OCI-LY1 (cell line): ENCODE measurements at regions not wholly inside any gene's neighbourhood (a gene's known extent, or its start where the extent isn't known, plus 50 kb on each side); places are given as distances from the start of the nearest gene placed in this dataset.

Experiments used
- H2AFZ ChIP-seq: fragments of 200-600 bp; sonication (generic), shearing (Covaris generic); 2 replicates; pipeline ENCODE4 v1.6.0; 2014; ENCODE audit warnings: antibody characterized with exemption, mild to moderate bottlenecking, low read length
- H3F3A ChIP-seq: fragments of 200-600 bp; sonication (generic), shearing (Covaris generic); 2 replicates; pipeline ENCODE4 v1.6.0; 2014; ENCODE audit warnings: mild to moderate bottlenecking, antibody characterized with exemption, low read length, moderate library complexity; ENCODE audit not compliant: insufficient read depth
- H3K27ac ChIP-seq: fragments of 200-600 bp; sonication (generic); 2 replicates; pipeline ENCODE4 v1.5.1; 2014; ENCODE audit warnings: low read length, mixed run types, mild to moderate bottlenecking, low read depth; ENCODE audit not compliant: poor library complexity, severe bottlenecking
- H3K27me3 ChIP-seq: fragments of 200-600 bp; sonication (generic); 2 replicates; pipeline ENCODE4 v1.6.0; 2014; ENCODE audit warnings: antibody characterized with exemption, mild to moderate bottlenecking, low read length, moderate library complexity; ENCODE audit not compliant: insufficient read depth
- H3K36me3 ChIP-seq: fragments of 200-600 bp; sonication (generic); 2 replicates; pipeline ENCODE4 v1.6.1; 2014; ENCODE audit warnings: mild to moderate bottlenecking, antibody characterized with exemption, low read length, moderate library complexity, mixed read lengths; ENCODE audit not compliant: insufficient read depth
- H3K4me1 ChIP-seq: fragments of 200-600 bp; sonication (generic); 2 replicates; pipeline ENCODE4 v1.5.1; 2014; ENCODE audit warnings: mild to moderate bottlenecking, low read length, moderate library complexity; ENCODE audit not compliant: insufficient read depth, severe bottlenecking
- H3K4me2 ChIP-seq: fragments of 200-600 bp; sonication (generic), shearing (Covaris generic); 2 replicates; pipeline ENCODE4 v1.6.1; 2014; ENCODE audit warnings: low read length
- H3K4me3 ChIP-seq: fragments of 200-600 bp; sonication (generic); 2 replicates; pipeline ENCODE4 v1.5.1; 2014; ENCODE audit warnings: low read length, low read depth, mild to moderate bottlenecking, mixed read lengths; ENCODE audit not compliant: poor library complexity, severe bottlenecking
- H3K79me2 ChIP-seq: fragments of 200-600 bp; shearing (Covaris generic); 2 replicates; pipeline ENCODE4 v1.6.1; 2016; ENCODE audit warnings: mixed run types, low read length, mixed read lengths; ENCODE audit not compliant: insufficient read depth
- H3K9ac ChIP-seq: fragments of 200-600 bp; sonication (generic), shearing (Covaris generic); 2 replicates; pipeline ENCODE4 v1.6.1; 2014; ENCODE audit warnings: mild to moderate bottlenecking, low read length, mixed read lengths
- H3K9me2 ChIP-seq: fragments of 200-600 bp; sonication (generic), shearing (Covaris generic); 2 replicates; pipeline ENCODE4 v1.6.1; 2014; ENCODE audit warnings: low read depth, mild to moderate bottlenecking, low read length, mixed read lengths
- H3K9me3 ChIP-seq: fragments of 200-600 bp; shearing (Covaris generic); 2 replicates; pipeline ENCODE4 v1.6.1; 2014; ENCODE audit warnings: low read length, mixed read lengths
- H4K20me1 ChIP-seq: fragments of 200-600 bp; sonication (generic), shearing (Covaris generic); 2 replicates; pipeline ENCODE4 v1.6.0; 2016; ENCODE audit warnings: mild to moderate bottlenecking, low read length; ENCODE audit not compliant: insufficient read depth
- CTCF ChIP-seq: fragments of 200-600 bp; sonication (generic), shearing (Covaris generic); IDR thresholded peaks from 2 replicates; pipeline ENCODE4 v1.5.1; 2017; ENCODE audit warnings: mild to moderate bottlenecking, antibody characterized with exemption, low read length, moderate library complexity, mixed read lengths
- EZH2 ChIP-seq: fragments of 200-600 bp; sonication (generic), shearing (Covaris generic); IDR thresholded peaks from 2 replicates; pipeline ENCODE4 v1.8.0; 2017; ENCODE audit warnings: borderline replicate concordance, mixed run types, mild to moderate bottlenecking, antibody characterized with exemption, low read length, moderate library complexity, mixed read lengths

- H3K27me3 ChIP-seq, result no peaks in the 10 kb centered on the region
- no peaks in the 10 kb centered on the region for H3F3A ChIP-seq
- no peak overlapping the region for H3K4me3 ChIP-seq
- TF ChIP-seq EZH2 (no peak), CTCF (no peak)
- no peak overlapping the region for H3K9ac ChIP-seq
- no peaks in the 10 kb centered on the region for H4K20me1 ChIP-seq
- no peaks in the 10 kb centered on the region for H3K4me1 ChIP-seq
- no peaks in the 10 kb centered on the region for H3K36me3 ChIP-seq
- H3K4me2 ChIP-seq, result no peak overlapping the region
- no peak overlapping the region for H2AFZ ChIP-seq
- H3K79me2 ChIP-seq, result no peaks in the 10 kb centered on the region
- H3K9me3 ChIP-seq, result no peaks in the 10 kb centered on the region
- H3K9me2 ChIP-seq, result no peaks in the 10 kb centered on the region
- no peak overlapping the region for H3K27ac ChIP-seq
These were observed 505.8 kb upstream of the STEAP1 start for GRCh38 chr7:89648509-89648908.

GRCh38 chr7:89655946-89656345 lies 498.3 kb upstream of the STEAP1 start:
- H3K27me3 ChIP-seq, result no peaks in the 10 kb centered on the region
- H3K4me3 ChIP-seq, result no peak overlapping the region
- H3K9me2 ChIP-seq, result no peaks in the 10 kb centered on the region
- H3K9ac ChIP-seq, result no peak overlapping the region
- no peaks in the 10 kb centered on the region for H3K36me3 ChIP-seq
- no peaks in the 10 kb centered on the region for H3K4me1 ChIP-seq
- no peaks in the 10 kb centered on the region for H3K9me3 ChIP-seq
- H3K27ac ChIP-seq, result no peak overlapping the region
- H2AFZ ChIP-seq, result no peak overlapping the region
- H4K20me1 ChIP-seq, result no peaks in the 10 kb centered on the region
- H3K4me2 ChIP-seq, result no peak overlapping the region
- H3F3A ChIP-seq, result no peaks in the 10 kb centered on the region
- H3K79me2 ChIP-seq, result no peaks in the 10 kb centered on the region
- TF ChIP-seq CTCF, result no peak
- no peak for TF ChIP-seq EZH2

GRCh38 chr7:89661876-89662275 lies 492.4 kb upstream of the STEAP1 start:
- Histone ChIP-seq H3K4me3 (no peak overlapping the region), H3K27me3 (no peaks in the 10 kb centered on the region), H4K20me1 (no peaks in the 10 kb centered on the region), H2AFZ (no peak overlapping the region), H3K79me2 (no peaks in the 10 kb centered on the region), H3K4me2 (no peak overlapping the region), H3K9me3 (no peaks in the 10 kb centered on the region), H3K36me3 (no peaks in the 10 kb centered on the region), H3K9ac (no peak overlapping the region), H3K4me1 (no peaks in the 10 kb centered on the region), H3K9me2 (no peaks in the 10 kb centered on the region), H3K27ac (no peak overlapping the region), H3F3A (no peaks in the 10 kb centered on the region)
- TF ChIP-seq EZH2, result no peak
- TF ChIP-seq CTCF, result no peak
